H1 (cell line): ENCODE measurements at regions not wholly inside any gene's neighbourhood (a gene's known extent, or its start where the extent isn't known, plus 50 kb on each side); places are given as distances from the start of the nearest gene placed in this dataset.

Experiments
- BRCA1 ChIP-seq: IDR thresholded peaks from 2 replicates; pipeline ENCODE4 v1.6.1; 2012; ENCODE audit warnings: low read depth, low read length, improper control_type of control experiment
- JUN ChIP-seq: IDR thresholded peaks from 2 replicates; pipeline ENCODE4 v1.6.1; 2011; ENCODE audit warnings: low read depth, mild to moderate bottlenecking, improper control_type of control experiment, low read length
- KDM1A ChIP-seq: fragments of 200-600, 300-600 bp; sonication (generic); IDR thresholded peaks from 2 replicates; pipeline ENCODE4 v1.7.1; 2016; ENCODE audit warnings: mild to moderate bottlenecking, low read length, borderline replicate concordance
- KDM4A ChIP-seq: IDR thresholded peaks from one replicate; pipeline ENCODE4 v1.7.1; 2012; ENCODE audit warnings: low read depth, mild to moderate bottlenecking, moderate library complexity, low read length, inconsistent platforms; ENCODE audit not compliant: severe bottlenecking
- RAD21 ChIP-seq, 2 experiments: IDR thresholded peaks in 1 of 2; conservative IDR thresholded peaks in 1 of 2; 2 replicates each; pipeline ENCODE4 v1.6.1; 2011; ENCODE audit warnings: low read depth in 2 of 2, low read length in 2 of 2, improper control_type of control experiment in 1 of 2, inconsistent platforms in 1 of 2, mild to moderate bottlenecking in 1 of 2, moderate library complexity in 1 of 2
- RBBP5 ChIP-seq: IDR thresholded peaks from 2 replicates; pipeline ENCODE4 v1.7.1; 2012; ENCODE audit warnings: low read depth, mild to moderate bottlenecking, inconsistent platforms, low read length, moderate library complexity, borderline replicate concordance
- RNF2 ChIP-seq: fragments of 200-900, 300-1000 bp; sonication (generic); IDR thresholded peaks from 2 replicates; pipeline ENCODE4 v1.7.1; 2016; ENCODE audit warnings: borderline replicate concordance, low read depth, mild to moderate bottlenecking, antibody characterized with exemption, low read length; ENCODE audit not compliant: poor library complexity, severe bottlenecking; ENCODE audit errors: missing control alignments
- RXRA ChIP-seq: IDR thresholded peaks from 2 replicates; pipeline ENCODE4 v1.6.1; 2011; ENCODE audit warnings: low read depth, mild to moderate bottlenecking, low read length, moderate library complexity; ENCODE audit not compliant: insufficient read depth
- YY1 ChIP-seq: IDR thresholded peaks from 2 replicates; pipeline ENCODE4 v1.6.1; 2011; ENCODE audit warnings: low read depth, mild to moderate bottlenecking, low read length
- TF ChIP-seq, protein P1 (sequence below): fragments of 300-600 bp; sonication (generic); IDR thresholded peaks from 2 replicates; pipeline ENCODE4 v1.7.1; 2012; ENCODE audit warnings: low read length, moderate library complexity, mild to moderate bottlenecking, inconsistent platforms; ENCODE audit not compliant: insufficient replicate concordance

- TF ChIP-seq, protein P1, sequence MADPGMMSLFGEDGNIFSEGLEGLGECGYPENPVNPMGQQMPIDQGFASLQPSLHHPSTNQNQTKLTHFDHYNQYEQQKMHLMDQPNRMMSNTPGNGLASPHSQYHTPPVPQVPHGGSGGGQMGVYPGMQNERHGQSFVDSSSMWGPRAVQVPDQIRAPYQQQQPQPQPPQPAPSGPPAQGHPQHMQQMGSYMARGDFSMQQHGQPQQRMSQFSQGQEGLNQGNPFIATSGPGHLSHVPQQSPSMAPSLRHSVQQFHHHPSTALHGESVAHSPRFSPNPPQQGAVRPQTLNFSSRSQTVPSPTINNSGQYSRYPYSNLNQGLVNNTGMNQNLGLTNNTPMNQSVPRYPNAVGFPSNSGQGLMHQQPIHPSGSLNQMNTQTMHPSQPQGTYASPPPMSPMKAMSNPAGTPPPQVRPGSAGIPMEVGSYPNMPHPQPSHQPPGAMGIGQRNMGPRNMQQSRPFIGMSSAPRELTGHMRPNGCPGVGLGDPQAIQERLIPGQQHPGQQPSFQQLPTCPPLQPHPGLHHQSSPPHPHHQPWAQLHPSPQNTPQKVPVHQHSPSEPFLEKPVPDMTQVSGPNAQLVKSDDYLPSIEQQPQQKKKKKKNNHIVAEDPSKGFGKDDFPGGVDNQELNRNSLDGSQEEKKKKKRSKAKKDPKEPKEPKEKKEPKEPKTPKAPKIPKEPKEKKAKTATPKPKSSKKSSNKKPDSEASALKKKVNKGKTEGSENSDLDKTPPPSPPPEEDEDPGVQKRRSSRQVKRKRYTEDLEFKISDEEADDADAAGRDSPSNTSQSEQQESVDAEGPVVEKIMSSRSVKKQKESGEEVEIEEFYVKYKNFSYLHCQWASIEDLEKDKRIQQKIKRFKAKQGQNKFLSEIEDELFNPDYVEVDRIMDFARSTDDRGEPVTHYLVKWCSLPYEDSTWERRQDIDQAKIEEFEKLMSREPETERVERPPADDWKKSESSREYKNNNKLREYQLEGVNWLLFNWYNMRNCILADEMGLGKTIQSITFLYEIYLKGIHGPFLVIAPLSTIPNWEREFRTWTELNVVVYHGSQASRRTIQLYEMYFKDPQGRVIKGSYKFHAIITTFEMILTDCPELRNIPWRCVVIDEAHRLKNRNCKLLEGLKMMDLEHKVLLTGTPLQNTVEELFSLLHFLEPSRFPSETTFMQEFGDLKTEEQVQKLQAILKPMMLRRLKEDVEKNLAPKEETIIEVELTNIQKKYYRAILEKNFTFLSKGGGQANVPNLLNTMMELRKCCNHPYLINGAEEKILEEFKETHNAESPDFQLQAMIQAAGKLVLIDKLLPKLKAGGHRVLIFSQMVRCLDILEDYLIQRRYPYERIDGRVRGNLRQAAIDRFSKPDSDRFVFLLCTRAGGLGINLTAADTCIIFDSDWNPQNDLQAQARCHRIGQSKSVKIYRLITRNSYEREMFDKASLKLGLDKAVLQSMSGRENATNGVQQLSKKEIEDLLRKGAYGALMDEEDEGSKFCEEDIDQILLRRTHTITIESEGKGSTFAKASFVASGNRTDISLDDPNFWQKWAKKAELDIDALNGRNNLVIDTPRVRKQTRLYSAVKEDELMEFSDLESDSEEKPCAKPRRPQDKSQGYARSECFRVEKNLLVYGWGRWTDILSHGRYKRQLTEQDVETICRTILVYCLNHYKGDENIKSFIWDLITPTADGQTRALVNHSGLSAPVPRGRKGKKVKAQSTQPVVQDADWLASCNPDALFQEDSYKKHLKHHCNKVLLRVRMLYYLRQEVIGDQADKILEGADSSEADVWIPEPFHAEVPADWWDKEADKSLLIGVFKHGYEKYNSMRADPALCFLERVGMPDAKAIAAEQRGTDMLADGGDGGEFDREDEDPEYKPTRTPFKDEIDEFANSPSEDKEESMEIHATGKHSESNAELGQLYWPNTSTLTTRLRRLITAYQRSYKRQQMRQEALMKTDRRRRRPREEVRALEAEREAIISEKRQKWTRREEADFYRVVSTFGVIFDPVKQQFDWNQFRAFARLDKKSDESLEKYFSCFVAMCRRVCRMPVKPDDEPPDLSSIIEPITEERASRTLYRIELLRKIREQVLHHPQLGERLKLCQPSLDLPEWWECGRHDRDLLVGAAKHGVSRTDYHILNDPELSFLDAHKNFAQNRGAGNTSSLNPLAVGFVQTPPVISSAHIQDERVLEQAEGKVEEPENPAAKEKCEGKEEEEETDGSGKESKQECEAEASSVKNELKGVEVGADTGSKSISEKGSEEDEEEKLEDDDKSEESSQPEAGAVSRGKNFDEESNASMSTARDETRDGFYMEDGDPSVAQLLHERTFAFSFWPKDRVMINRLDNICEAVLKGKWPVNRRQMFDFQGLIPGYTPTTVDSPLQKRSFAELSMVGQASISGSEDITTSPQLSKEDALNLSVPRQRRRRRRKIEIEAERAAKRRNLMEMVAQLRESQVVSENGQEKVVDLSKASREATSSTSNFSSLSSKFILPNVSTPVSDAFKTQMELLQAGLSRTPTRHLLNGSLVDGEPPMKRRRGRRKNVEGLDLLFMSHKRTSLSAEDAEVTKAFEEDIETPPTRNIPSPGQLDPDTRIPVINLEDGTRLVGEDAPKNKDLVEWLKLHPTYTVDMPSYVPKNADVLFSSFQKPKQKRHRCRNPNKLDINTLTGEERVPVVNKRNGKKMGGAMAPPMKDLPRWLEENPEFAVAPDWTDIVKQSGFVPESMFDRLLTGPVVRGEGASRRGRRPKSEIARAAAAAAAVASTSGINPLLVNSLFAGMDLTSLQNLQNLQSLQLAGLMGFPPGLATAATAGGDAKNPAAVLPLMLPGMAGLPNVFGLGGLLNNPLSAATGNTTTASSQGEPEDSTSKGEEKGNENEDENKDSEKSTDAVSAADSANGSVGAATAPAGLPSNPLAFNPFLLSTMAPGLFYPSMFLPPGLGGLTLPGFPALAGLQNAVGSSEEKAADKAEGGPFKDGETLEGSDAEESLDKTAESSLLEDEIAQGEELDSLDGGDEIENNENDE = no peak
- no peak for TF ChIP-seq RNF2
- TF ChIP-seq KDM1A = no peak
- no peak for TF ChIP-seq BRCA1
- no peak for TF ChIP-seq JUN
- no peak for TF ChIP-seq KDM4A
- no peak for TF ChIP-seq RXRA
- no peak for TF ChIP-seq RAD21 (IDR thresholded peaks at IDR 0.05 in 1 of 2, conservative IDR thresholded peaks at IDR 0.05 in 1 of 2; ENCODE audit: low read depth in 2 of 2, low read length in 2 of 2)
- no peak for TF ChIP-seq RBBP5
- TF ChIP-seq YY1 = no peak
These were observed 60.1 kb upstream of the MLN start (continued) for GRCh38 chr6:33863723-33864440.
